Activated CD4-positive, CD25-positive, alpha-beta regulatory T cell treated with anti-CD3 and anti-CD28 coated beads, Interleukin-2, amount 50 U/mL, for 72 hours (primary cell): ENCODE measurements at regions not wholly inside any gene's neighbourhood (a gene's known extent, or its start where the extent isn't known, plus 50 kb on each side); places are given as distances from the start of the nearest gene placed in this dataset.

Experiments used
- DNase-seq: peaks from one replicate; pipeline ENCODE4 v3.0.0; 2021

DNA sequence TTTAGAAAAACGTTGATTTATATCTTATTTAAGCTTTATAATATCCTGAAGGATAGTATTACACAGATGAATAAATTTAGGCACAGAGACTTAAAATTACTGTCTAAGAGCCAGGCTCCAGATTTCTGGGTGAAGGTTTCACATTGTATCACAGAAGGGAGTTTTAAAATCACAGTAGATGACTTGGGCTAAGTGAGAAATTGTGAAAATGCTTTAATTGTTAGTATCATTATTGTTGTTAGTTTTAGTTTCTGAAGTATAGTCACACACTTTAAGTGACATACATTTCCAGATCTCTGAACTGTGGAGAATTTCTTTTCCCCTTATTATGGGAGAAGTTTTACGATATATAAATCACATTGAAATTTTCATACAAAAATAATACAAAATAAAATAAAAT lies 83.5 kb downstream of the NDUFS5 start:
- no peak for DNase-seq

DNA sequence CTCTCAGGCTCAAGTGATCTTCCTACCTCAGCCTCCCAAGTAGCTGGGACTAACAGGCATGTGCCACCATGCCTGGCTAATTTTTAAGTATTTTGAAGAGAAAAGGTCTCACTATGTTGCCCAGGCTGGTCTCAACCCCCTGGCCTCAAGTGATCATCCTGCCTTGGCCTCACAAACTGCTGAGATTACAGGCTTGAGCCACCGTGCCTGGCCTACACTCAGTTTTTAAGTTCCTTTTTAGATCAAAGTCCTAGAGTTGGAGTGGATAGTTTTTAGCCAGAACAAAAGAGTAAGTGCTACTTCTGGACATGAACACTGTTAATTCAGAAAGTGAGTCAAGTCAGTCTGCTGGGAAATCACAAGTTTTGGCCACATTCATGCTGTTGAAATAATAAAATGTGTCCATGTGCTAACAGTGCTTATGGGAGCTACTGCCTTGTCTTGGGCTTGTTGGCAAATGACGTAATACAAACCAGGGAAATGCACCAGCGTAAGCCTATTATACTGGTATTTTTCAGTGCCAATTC lies 84.2 kb downstream of the NDUFS5 start:
- DNase-seq = no peak

DNA sequence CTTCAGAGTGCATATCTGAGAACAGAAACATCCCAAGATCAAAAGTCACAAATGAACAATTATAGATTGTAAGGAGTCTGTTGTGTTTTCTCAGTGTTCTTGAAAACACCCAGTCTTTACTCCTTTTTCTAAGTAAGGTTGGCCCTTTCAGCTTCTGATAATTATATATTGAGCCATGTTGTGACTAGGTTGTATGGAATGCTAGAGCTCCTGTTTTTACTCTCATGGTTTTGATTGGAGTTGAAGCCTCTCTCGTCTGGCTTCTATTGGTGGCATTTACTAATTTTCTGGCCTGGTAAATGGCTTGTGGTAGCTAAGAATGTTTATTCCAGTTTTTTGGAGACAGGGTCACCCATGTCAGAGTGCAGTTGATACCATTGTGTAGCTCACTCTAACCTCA lies 84.7 kb downstream of the NDUFS5 start:
- no peak for DNase-seq

DNA sequence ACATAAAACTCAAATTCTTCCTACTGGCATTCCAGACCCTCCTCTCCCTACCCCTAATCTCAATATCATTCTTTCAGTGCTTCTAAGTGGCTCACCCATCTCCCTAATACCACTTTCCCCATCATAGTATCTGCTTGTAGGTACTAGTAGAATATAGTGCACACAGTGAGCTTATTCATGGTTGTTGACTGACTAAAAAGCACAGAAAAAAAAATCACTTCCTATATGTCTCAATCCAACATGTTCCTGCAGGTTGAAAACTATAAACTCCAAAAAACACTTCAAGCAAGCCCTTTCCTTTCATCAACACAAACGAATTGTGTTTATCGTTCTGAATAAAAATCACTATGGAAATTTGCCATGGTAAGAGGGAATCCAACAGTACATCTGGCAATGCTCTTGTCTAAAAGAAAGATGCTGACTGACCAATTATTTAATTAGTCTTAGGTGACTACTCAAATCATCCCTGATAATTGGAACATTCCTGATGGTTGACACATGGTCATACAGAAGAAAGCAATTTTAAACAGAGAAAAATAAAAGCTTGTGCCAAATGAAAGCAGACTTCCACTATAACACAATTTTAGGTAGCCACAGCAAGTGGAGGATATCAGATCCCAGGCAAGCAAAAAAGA lies 87.1 kb downstream of the NDUFS5 start:
- DNase-seq = no peak

DNA sequence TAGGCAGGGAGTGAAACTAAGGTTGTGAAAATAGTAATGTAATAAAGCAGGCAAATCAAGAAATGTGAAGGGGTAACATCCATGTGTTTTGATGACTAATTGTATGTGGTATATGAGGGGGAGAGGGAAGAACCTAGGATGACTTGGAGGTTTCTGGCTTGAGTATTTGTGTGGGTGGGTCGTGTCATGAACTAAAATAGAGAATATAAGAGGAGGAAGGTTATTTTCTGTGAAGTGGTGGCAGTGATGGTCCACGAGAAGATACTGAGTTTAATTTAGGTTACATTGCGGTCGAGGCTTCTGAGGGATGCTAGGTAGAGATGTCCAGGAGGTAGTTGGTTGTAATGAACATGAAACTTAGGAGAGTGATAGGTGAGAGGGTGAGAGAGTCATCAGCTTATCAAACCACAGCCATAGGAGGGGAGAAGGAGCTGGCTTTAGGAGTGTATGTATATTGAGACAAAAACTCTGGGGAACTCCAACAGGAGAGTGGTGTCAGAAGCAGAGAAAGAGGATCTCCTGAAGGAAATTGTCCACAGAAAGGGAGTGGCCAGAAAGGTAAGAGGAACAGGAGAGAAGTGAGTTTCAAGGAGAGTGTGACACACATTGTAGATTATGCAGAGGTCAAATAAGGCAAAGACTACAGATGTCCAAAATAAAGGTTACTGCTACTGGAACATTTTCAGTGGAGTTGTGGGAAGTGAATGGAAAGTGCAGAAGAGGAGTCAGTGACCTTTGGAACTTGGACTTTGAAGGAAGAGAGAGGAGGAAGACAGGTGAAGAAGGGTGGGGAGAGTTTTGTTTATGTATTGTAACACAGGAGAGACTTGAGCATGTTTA lies 89.0 kb upstream of the MACF1 start:
- no peak for DNase-seq

DNA sequence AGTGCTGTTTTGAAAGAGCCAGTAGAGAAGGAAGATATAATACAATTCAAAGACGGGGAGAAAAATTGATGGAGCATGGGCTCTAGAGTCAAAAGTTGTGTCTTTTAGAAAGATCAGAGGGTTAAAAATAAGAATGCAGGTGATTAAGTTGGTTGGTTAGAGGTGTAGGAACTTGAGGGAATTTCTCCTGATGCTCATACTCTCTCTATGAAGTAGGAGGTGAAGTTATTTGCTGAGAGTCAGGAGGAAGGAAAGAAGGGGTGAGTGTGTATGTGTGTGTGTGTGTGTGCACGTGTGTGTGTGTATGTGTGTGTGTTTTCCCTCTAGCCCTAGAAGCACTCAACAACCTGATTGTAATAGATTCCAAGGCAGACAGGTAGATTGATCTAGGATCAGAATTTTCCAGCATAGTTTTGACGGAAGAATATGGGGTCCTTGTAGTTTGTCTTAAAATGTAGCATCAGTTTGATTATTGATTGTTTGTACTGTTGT lies 88.3 kb upstream of the MACF1 start:
- DNase-seq = no peak

DNA sequence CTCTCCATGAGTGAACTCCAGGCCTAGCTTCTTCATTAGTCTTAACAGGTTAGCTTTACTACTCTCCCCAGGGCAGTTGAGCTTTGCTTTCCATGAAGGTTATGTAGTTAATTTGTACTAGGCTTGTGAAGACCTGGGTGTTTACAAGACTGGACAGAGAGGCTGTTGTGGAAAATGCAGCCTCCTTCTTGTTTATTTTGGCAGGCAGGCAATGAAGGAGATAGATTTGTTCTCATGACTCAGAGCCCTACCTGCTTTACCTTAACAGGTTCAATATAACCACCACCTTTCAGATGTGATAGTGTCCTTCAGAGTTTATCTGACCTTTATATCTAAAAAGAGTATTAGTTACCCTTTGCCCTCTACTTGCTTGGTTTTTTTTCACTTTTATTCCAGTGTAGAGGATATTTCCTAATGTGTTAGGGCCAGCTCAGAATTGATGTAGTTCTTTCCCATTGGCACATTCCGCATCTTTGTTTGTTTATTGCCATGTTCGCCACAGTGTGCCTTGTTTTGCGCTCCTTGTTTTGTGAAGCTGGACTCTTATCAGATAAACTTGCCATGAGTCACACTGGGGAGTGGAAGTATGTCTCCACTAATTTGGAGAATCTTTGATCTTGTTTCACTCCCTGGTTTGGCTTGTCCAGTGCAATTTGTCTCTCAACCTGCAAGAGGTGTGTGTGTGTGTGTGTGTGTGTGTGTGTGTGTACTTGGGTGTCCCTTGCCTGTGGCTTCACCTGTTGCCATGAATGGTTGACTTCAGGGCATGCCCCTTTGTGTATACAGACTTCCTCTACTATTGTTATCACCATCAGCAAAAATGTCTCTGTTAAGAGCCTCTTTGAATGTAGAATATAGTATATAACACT lies 87.4 kb upstream of the MACF1 start:
- DNase-seq = no peak

DNA sequence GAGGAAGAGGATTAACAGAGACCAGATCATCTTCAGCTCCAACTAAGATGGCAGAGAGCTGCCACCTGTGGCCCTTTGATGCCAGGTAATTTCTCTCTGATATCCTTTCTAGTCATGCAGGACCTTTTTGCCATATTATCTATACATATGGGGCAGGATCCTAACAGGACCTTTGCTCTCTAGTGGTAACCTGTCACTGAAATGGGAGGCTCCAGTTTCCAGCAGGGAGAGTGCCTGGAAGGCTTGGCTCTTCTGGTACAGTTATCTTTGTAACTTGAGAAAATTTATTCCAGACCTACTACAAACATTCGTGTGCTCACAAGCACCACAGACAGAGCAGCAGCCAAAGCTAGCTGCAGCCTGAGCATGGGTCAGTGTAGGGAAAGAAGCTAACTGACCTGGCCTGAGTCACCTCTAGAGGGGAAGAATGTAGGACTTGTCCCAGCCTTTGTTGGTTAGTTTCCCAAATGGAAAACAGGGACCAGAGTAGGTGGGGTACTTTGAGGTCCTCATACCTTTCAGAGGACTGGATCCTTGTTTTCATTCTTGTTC lies 86.5 kb upstream of the MACF1 start:
- no peak for DNase-seq

DNA sequence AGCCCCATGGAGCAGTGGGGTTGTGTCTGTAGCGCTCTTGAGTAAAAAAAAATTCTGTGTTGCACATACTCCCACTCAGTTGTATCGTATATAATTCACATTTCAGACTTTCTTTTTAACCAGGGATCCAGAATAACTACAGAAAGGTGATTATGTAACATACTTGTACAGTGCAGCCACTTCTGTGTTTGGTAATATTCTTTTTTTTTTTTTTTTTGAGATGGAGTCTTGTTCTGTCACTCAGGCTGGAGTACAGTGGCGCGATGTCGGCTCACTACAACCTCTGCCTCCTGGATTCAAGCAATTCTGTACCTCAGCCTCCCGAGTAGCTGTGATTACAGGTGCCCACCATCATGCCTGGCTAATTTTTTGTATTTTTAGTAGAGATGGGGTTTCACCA lies 82.4 kb upstream of the MACF1 start:
- DNase-seq = no peak

DNA sequence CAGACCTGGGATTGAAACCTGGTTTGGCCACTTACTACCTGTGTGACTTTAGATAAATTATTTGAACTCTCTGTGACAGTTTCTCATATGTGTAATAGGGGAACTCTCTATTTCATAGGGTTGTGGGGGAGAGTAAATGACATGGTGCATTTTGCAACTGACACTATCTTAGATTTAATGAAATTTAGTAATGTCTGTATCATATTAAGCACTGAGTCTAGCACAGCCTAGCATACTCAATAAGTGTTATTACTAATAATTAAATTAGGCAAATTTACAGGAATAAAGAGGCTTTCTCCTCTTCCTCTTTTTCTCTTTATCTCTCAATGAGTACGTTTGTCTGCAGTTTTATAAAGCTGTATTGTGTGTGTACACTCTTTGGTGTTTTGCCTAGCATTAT lies 80.2 kb upstream of the MACF1 start:
- DNase-seq = no peak

DNA sequence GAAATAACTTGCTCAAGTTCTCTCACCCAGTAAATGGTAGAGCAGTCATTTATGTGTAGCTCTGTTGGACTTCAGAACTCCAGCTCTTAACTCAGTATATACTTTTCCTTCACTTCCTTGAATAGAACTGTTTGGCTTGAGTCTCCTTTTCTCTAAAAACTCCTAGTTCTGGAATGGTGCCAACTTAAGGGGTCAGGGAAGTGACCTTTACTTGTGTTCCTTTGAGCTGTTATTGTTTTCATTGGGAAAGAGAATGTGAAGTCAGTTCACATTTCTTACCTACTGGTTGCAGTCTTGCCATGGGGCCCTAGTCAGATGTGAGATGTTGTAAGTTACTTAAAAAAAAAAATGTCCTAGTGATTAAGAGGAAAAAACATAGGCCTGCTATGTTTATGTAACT lies 77.0 kb upstream of the MACF1 start:
- DNase-seq = no peak

DNA sequence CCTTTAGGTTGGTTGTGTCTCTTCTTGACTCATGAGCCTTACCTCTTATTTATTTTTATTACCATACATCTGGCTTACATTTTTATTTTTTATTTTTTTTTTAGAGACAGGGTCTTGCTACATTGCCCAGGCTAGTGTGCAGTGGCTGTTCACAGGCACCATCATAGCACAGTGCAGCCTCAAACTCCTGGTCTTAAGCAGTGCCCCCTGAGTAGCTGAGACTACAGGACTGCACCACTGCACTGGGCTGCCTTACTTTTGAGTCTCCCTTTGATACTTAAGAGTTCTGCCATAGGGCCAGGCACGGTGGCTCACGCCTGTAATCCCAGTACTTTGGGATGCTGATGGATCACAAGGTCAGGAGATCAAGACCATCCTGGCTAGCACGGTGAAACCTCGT lies 76.4 kb upstream of the MACF1 start:
- no peak for DNase-seq

DNA sequence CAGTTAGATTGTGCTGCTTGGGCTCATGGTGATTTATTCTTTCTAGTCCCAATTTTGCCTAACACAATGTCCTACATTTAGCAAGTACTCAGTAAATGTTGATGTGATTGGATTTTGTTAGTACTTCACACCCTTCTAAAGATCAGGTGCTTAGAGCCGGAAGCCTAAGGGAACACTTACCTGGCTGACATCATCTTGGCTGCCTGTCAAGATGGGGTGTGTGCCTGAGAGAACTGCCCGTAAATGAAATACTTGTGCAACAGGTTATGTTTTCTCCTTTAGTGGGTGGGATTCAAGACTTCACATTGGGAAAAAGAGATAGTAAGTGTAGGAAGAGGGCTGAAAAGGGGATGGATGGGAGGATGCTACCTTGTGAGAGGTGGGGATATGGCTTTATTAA lies 75.5 kb upstream of the MACF1 start:
- no peak for DNase-seq

DNA sequence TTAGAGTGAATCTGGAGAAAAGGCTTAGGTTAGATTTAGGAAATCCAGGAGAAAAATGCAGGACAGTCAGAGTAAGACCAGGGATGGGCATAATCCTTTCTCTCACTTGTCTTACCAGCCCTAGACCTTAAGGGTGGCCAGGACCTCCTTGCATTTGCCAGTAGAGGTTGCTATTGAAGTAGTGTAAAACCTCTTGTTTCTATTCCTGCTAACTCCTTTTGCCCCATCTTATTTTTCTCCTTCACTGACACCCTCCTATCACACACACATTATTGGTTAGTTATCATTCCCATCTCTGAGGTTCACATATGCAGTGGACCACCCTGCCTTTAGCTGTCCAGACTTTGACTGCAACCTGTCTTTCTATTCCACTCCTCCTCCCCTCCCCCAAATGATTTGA lies 75.0 kb upstream of the MACF1 start:
- DNase-seq = no peak

DNA sequence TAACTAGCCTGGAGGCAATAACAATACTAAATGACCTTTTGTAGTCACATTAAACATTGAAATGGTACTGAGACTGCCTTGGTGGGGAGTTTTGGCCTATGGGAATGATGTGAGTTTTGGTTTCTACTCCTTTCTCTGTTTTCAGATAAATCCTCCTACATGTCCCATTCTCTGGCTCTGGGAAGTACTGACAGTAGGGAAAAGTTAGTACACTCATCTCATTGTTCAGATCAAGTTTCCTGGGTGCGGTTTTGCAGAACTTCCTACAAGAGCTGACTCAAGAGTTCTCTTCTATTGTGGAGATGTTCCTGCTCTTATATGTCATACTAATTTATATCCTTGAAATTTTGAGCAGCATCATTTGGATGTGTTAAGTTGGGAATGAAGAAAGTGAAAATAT lies 74.2 kb upstream of the MACF1 start:
- no peak for DNase-seq

DNA sequence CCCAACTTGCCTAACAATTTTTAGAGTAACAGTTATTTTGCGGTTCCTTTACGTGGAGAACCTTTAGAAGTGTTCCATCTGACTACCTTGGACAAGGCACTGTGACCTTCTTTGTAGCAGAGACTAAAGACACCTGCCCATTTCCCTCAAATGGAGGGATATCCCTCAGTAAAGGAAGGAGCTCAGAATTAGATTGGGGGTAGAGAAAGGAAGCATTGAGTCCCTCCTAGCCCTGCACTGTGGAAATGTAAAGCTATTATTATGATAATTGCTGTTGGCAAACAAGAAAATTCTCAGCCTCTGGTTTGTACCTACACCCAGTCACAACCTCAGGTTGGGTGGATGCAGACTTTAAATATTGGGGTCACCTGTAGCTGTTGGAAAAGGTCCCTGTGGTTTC lies 72.6 kb upstream of the MACF1 start:
- no peak for DNase-seq

DNA sequence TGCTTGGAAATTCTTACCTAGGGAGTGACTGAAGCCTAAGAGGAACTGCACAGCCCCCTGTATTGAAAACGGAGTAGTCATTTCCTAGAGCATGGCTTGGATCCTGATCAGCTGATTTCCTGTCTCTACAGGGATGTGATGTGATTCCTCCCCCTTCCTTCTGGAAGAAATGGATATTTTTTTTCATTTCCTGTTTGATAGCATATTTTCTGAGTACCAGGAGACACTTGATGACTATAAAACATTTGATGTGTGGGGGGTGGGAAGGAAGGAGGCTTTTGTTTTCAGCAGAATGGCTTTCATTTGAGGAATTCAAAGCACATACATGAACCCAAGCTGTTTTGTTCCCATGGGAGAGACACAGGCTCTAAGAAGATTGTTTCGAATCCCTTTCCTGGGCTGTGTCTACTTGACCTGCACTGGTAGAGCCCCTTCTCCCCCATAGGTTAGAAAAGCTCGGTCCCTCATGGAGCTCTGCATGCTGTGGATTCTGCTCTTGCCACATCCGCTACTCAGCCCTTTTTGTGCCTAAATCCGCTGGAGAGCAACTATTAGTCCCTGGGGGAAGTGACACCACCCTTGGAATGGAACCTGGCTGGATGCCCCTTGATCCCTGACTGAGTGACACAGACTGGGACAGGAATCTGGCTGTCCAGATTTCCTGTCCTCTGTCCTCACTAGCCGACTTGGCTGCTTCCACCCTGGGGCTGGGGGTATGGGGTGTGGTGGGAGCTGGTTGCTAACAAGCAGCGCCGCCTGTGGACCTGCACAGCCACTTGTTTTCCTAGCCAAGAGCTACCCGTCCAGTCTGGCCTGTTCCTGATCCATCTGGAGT lies 71.8 kb upstream of the MACF1 start:
- no peak for DNase-seq

DNA sequence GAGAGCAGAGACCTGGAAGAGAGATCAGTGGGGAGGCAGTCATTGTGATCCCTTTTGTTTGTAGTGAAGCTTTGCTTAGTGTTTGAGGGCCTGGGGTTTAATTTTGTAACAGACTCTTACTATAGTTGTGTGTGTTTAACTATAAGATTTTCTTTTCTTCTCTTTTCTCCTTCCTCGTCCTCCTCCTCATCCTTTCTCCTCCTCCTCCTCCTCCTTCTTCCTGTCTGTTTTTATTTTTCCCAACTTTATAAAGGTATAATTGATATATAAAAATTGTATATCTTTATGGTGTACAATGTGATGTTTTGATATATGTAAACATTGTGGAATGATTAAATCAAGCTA lies 71.2 kb upstream of the MACF1 start:
- no peak for DNase-seq

DNA sequence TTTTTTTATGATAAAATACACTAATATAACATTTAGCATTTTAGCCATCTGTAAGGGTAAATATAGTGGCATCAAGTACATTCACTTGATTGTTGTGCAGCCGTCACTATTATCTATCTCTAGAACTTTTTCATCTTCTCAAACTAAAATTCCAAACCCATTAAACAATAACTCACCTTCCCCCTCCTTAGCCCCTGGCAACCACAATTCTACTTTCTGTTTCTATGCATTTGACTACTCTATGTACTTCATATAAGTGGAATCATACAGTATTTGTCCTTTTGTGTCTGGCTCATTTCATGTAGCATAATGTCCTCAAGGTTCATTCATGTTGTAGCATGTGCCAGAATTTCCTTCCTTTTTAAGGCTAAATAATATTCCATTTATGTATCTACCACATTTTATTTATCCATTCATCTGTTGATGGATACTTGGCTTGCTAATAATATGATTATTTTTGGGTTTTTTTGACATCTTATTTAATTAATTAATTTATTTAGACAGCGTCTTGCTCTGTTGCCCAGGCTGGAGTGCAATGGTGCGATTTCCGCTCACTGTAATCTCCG lies 69.6 kb upstream of the MACF1 start:
- DNase-seq = no peak

DNA sequence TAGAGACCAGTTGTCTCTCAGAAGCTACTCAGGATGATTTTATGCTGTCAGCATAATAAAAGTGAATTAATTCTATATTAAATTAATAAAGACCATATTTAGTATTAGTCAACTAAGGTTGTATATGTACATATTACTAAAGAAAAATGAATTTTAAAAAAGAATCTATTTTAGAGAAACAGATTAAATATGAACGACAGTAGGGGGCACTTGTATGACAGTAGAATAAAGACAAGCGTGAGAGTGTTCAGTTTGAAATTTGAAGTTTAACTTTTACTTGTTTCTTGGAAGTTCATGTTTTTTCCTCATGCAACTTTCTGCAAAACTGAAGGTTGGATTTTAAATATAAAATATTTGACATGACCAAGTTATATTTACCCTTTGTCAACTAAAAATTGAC lies 67.9 kb upstream of the MACF1 start:
- DNase-seq = no peak

DNA sequence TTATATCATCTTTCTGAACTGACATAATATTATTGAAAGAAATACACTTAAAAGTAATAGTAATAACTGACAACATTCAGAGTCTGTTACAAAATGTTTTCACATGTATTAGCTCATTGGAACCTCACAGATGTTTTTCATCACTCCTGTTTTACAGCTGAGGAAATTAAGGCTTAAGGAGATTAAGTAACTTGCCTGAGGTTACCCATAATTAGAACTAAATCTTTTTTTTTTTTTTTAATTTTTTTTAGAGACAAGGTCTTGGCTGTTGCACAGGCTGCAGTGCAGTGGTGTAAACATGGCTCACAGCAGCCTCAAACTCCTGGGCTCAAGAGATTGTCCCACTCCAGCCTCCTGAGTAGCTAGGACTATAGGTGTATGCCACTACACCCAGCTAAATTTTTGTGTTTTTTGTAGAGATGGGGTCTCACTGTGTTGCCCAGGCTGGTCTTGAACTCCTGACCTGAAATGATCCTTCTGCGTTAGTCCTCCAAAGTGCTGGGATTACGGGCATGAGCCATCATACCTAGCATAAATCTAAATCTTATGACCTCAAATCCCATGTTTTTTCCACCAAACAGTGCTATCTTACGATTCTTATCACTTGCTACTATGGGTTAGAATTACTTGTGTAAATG lies 64.7 kb upstream of the MACF1 start:
- no peak for DNase-seq
